ENCODE measurements at regions not wholly inside any gene's neighbourhood (a gene's known extent, or its start where the extent isn't known, plus 50 kb on each side); places are given as distances from the start of the nearest gene placed in this dataset.

DNA sequence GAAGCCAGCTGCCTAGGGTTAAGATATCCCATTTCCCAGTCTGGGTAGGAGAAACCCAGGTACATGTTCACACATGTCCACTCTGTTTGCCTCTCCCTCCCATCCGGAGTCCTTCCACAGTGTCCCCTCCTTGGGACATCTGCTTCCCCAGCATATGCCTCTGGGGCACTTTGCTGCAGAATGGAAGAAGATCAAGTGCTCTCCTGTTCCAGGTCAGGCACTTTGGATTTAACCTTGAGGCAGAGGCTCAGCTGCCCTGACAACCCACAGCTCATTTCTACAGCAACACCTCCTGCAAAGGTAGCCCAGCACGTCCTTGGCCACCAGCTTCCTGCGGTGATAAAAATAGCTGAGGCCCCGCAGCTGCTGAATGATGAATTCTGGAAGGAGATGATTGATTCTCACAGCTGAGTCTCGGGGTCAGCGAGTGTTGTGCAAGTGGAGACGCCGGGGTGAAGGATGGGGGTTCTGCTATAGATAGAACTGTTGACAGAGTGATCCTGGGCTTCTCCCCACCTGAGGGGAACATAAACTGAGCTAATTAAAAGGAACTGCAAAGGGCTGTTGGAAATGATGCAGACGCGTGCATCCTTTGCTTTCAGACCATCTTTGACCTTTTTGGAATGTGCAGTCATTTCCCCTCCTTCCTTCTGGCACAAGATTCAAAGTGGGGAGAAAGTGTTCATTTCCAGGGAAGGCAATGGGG lies 145.0 kb downstream of the SLC38A6 start:
- no peak for TF ChIP-seq RAD21 (IDR thresholded peaks at IDR 0.05)
- TF ChIP-seq, protein P1, sequence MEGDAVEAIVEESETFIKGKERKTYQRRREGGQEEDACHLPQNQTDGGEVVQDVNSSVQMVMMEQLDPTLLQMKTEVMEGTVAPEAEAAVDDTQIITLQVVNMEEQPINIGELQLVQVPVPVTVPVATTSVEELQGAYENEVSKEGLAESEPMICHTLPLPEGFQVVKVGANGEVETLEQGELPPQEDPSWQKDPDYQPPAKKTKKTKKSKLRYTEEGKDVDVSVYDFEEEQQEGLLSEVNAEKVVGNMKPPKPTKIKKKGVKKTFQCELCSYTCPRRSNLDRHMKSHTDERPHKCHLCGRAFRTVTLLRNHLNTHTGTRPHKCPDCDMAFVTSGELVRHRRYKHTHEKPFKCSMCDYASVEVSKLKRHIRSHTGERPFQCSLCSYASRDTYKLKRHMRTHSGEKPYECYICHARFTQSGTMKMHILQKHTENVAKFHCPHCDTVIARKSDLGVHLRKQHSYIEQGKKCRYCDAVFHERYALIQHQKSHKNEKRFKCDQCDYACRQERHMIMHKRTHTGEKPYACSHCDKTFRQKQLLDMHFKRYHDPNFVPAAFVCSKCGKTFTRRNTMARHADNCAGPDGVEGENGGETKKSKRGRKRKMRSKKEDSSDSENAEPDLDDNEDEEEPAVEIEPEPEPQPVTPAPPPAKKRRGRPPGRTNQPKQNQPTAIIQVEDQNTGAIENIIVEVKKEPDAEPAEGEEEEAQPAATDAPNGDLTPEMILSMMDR (IDR thresholded peaks at IDR 0.05; ENCODE audit: low read depth, low read length, missing input control), result no peak
- TF ChIP-seq, protein P2, sequence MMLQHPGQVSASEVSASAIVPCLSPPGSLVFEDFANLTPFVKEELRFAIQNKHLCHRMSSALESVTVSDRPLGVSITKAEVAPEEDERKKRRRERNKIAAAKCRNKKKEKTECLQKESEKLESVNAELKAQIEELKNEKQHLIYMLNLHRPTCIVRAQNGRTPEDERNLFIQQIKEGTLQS (IDR thresholded peaks at IDR 0.05), result no peak
- no peak for TF ChIP-seq RXRA (IDR thresholded peaks at IDR 0.05)
- TF ChIP-seq, protein P3, sequence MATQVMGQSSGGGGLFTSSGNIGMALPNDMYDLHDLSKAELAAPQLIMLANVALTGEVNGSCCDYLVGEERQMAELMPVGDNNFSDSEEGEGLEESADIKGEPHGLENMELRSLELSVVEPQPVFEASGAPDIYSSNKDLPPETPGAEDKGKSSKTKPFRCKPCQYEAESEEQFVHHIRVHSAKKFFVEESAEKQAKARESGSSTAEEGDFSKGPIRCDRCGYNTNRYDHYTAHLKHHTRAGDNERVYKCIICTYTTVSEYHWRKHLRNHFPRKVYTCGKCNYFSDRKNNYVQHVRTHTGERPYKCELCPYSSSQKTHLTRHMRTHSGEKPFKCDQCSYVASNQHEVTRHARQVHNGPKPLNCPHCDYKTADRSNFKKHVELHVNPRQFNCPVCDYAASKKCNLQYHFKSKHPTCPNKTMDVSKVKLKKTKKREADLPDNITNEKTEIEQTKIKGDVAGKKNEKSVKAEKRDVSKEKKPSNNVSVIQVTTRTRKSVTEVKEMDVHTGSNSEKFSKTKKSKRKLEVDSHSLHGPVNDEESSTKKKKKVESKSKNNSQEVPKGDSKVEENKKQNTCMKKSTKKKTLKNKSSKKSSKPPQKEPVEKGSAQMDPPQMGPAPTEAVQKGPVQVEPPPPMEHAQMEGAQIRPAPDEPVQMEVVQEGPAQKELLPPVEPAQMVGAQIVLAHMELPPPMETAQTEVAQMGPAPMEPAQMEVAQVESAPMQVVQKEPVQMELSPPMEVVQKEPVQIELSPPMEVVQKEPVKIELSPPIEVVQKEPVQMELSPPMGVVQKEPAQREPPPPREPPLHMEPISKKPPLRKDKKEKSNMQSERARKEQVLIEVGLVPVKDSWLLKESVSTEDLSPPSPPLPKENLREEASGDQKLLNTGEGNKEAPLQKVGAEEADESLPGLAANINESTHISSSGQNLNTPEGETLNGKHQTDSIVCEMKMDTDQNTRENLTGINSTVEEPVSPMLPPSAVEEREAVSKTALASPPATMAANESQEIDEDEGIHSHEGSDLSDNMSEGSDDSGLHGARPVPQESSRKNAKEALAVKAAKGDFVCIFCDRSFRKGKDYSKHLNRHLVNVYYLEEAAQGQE (IDR thresholded peaks at IDR 0.05), result no peak
- TF ChIP-seq YY1 (IDR thresholded peaks at IDR 0.05), result no peak
- TF ChIP-seq, protein P4, sequence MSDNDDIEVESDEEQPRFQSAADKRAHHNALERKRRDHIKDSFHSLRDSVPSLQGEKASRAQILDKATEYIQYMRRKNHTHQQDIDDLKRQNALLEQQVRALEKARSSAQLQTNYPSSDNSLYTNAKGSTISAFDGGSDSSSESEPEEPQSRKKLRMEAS (IDR thresholded peaks at IDR 0.05), result no peak
- TF ChIP-seq FOXA1 (IDR thresholded peaks at IDR 0.05), result no peak
- TF ChIP-seq JUND (IDR thresholded peaks at IDR 0.05), result no peak
- TF ChIP-seq, protein P5, sequence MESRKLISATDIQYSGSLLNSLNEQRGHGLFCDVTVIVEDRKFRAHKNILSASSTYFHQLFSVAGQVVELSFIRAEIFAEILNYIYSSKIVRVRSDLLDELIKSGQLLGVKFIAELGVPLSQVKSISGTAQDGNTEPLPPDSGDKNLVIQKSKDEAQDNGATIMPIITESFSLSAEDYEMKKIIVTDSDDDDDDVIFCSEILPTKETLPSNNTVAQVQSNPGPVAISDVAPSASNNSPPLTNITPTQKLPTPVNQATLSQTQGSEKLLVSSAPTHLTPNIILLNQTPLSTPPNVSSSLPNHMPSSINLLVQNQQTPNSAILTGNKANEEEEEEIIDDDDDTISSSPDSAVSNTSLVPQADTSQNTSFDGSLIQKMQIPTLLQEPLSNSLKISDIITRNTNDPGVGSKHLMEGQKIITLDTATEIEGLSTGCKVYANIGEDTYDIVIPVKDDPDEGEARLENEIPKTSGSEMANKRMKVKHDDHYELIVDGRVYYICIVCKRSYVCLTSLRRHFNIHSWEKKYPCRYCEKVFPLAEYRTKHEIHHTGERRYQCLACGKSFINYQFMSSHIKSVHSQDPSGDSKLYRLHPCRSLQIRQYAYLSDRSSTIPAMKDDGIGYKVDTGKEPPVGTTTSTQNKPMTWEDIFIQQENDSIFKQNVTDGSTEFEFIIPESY (IDR thresholded peaks at IDR 0.05), result no peak
- TF ChIP-seq TAF1 (conservative IDR thresholded peaks at IDR 0.05), result no peak
- no peak for TF ChIP-seq NR2F2 (IDR thresholded peaks at IDR 0.05)
- no peak for TF ChIP-seq SP1 (IDR thresholded peaks at IDR 0.05)

Measured in liver (tissue), 3 donors.